ENCODE measurements at regions not wholly inside any gene's neighbourhood (a gene's known extent, or its start where the extent isn't known, plus 50 kb on each side); places are given as distances from the start of the nearest gene placed in this dataset.

DNA sequence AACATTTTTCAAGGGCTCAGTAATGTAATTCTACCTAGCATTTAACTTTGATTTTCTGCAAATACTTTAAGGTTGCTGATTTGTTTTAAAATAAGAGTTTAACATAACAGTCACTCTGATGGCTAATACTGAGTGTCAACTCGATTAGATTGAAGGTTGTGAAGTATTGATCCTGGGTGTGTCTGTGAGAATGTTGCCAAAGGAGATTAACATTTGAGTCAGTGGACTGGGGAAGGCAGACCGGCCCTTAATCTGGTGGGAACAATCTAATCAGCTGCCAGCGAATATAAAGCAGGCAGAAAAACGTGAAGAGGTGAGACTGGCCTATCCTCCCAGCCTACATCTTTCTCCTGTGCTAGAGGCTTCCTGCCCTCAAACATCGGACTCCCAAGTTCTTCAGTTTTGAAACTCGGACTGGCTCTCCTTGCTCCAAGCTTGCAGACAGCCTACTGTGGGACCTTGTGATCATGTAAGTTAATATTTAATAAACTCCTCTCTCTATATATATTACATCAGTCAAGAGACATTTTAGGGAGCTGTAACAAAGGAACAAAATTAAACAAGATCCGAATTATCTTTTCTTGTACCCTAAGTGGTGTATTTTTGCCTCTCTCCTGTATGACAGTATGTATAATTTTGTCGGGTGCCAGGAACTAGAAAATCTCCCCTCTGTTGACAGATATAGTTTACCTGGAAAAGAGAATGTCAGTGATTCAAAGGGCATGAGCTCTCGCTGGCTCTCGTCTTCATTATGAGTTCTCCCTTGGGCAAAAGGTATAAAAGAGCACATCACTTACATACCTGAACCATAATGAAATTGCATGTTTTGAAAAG is 576.1 kb downstream of the LRRC70 start:
- DNase-seq = no peak
- intact Hi-C loops (cut with DNase I) = no loop called here

DNA sequence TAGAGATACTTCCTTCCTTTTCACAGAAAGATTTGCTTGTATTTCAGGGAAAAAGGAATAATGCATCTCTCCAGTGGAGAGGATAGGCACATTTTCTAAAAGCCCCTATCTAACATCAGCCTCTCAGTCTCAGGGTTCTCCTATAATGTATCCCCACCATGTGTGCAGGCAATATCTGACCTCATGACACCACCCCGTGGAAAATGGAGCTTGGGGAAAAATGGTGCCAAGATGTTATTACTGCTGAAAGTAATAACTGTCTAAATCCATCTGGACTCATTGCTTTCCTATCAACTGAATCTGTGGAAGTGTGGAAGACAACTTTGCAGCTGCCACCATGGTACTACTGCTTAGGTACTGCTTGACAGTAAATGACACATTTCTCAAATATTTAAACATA is 574.3 kb downstream of the LRRC70 start:
- intact Hi-C loops (cut with DNase I) = no loop called here
- no peak for DNase-seq

DNA sequence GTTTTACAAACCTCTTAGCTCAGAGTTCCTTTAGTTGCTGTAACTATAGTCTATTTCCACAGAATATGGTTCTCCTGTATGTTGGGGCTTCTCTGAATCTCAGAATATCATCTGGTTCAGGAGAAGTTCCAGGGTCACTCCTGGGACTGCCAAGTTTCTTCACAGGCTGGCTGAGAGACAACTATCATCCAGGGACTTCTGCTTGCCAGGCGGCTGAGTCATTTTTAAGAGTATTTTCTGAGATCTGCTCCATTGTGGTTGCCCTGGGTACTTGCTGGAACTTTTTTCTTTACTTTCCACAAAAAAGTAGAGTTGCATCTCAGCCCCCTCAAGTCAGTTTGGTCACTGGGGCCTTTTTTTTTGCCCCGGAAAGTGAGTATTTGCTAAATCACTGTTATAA is 566.5 kb downstream of the LRRC70 start:
- intact Hi-C loops (cut with DNase I) = no loop called here
- DNase-seq = no peak

DNA sequence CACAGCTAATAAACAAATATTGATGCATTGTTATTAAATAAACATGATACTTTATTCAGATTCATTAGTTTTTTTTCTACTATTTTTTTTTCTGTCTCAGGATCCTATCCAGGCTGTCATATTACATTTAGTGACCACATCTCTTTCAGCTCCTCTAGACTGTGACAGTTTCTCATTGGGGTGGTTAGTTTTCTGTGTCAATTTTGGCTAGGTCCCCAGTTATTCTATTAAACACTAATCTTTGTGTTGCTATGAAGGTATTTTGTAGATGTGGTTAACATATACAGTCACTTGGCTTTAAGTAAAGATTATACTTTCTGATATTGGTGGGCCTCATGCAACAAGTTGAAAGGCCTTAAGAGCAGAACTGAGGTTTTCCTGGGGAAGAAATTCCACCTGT is 563.0 kb downstream of the LRRC70 start:
- intact Hi-C loops (cut with DNase I) = no loop called here
- DNase-seq = no peak

DNA sequence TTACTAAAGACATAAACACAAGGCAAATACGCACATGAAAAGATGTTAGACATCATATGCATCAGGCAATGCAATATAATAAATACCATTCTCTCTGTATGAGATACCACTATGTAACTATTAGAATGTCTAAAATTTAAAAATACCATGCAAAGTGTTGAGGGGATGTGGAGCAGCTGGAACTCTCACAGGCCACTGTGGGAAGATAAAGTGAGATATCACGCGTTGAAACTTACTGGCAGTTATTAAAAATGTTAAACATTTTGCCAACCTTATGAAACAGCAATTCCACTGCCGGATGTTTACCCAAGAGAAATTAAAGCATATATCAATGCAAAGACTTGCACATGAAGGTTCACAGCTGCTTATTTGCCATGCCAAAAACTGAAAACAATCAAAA is 556.7 kb downstream of the LRRC70 start:
- intact Hi-C loops (cut with DNase I) = no loop called here
- DNase-seq = no peak

DNA sequence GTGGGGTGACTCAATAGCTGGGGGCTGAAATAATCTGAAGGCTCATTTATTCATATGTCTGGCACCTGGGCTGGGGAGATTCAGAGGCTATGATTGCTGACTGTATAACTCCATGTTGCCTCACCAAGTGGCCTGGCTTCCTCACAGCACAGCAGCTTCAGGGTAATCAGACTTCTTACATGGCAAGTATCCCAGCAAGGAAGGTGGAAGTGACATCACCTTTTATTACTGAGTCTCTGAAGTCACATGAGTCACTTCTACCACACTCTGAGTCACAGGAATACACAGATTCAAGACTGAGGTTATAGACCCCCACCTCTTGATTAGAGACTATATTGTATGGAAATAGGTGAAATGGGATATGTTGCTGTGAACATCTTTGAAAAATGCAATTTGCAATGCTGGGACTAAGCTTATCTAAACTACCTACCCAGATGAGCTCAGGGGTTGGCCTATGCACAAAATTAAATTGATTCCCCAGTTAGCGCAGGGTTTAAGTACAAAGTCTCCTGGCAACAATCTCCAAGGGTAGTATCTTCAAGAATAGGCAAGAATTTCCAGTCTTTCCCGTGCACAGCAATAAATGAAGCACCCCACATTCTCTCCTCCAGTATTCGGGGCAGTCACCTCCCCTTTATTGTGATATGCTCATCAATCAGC is 553.1 kb downstream of the LRRC70 start:
- no peak for DNase-seq
- intact Hi-C loops (cut with DNase I) = no loop called here

DNA sequence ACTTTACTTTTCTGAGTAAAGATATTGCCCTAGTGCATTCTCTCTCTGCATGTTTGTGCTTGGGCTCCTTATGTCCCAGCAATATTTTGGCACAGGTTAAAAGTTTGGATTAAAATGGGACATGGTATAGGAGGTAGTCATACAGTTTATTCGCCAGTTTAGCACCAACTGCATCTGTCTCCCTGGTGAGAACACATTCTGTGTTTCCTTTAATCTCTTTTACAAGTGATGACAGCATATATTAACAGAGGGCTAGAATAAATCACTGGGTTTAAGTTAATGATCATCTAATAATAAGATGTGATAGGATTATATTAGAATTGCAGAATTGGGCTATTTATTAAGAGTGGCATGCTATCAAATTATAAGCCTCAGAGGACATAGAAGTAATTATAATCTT is 550.1 kb downstream of the LRRC70 start:
- intact Hi-C loops (cut with DNase I) = loop anchor here (10.0 kb wide), 1 partner anchor 836 kb away; the partner anchor contains the start of gene HTR1A
- no peak for DNase-seq

DNA sequence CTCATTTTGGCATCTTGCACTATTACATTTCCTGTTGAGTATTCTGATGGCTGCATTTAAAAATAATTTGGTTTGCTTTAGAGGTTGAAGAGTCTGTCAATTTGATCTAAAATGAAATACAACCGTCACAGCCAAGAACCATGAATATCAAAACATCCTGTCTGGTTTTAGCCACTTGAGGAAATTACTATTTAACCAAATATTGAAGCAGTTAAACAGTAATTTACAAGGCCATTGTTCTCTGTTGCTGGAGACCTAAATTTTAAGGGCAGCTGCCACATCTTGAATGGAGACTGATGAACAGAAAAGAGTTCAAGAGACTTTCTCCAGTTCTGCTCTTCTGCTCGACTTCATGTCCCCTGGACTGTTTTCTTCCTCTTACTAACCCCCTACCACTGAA is 549.4 kb downstream of the LRRC70 start:
- no peak for DNase-seq
- intact Hi-C loops (cut with DNase I) = loop anchor here (10.0 kb wide), 1 partner anchor 837 kb away; the partner anchor contains the start of gene HTR1A

DNA sequence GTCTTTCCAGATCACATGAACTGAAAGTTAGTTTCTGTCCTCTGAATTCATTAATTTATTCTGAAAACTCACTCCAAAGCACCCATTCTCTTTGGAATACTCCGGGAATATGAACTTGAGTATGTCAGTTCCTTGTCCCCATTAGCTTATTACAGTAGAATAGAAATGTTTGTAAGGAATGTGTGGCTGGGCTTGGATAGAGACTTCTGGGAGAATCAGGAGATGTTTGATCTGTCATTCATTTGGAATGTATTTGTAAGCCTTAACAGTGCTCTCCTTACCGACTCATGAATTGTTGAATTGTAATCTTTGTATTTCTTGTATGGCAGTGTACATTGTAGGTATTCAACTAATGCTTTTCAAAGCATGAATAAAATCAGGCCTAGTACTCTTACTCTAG is 548.4 kb downstream of the LRRC70 start:
- no peak for DNase-seq
- intact Hi-C loops (cut with DNase I) = loop anchor here (10.0 kb wide), 1 partner anchor 838 kb away; the partner anchor contains the start of gene HTR1A

DNA sequence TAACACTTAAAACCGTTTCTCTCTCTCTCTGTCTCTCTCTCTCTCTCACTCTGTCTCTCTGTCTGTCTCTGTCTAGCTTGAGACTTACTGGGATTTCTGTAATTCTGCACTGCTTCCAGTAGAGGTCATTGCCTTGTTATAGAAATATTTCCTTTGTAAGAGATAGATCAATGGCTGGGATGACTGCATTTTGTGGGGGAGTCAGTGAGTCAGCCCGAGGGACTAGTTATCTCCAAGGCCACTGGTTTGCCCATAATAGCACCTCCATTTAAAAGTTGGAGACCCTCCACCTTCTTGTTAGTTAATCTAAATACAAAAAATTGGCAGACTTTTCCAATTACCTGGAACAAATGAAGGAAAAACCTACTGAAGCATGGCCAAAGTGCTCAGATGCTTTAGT is 547.2 kb downstream of the LRRC70 start:
- peak in 16 of 42 donors; percentile 3 to 67 (median 18) for DNase-seq
- intact Hi-C loops (cut with DNase I) = loop anchor here (10.0 kb wide), 1 partner anchor 839 kb away; the partner anchor contains the start of gene HTR1A

DNA sequence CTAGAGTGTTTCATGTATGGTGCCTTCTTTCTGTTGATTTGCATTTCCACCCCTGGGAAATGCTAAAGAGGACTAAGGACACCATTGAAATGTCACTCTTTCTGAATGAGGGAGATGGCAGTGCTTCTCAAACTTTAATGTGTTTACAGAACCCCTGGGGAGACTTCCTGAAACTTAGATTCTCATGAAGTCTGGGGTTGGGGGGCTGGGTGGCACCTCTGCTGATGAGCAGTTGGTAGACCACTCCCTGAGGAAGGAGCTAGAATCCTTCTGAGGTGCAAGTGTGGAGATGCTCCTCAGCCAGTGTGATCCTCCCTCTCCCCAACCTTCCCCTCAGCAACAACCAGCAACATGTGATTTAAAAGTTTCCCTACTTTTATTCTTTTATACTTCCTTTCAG is 546.8 kb downstream of the LRRC70 start:
- DNase-seq = no peak
- intact Hi-C loops (cut with DNase I) = loop anchor here (10.0 kb wide), 1 partner anchor 839 kb away; the partner anchor contains the start of gene HTR1A

DNA sequence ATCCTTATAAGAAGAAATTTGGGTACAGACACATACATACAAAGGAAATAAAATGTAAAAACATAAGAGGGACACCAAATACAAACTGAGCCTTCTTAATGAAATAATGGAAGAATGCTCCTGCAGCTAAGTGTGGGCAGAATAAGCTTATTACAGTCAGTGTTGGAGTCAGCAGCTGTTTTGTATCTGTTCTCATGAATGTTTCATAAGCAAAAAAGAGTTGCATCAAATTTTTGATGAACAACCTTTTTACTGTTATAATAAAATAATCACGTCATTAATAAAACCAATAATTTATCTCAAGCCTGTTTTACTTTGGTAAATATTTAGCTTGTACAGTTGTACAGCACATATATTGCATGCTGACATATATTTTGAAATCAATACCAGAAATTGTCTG is 545.6 kb downstream of the LRRC70 start:
- no peak for DNase-seq
- intact Hi-C loops (cut with DNase I) = loop anchor here (10.0 kb wide), 1 partner anchor 841 kb away; the partner anchor contains the start of gene HTR1A

DNA sequence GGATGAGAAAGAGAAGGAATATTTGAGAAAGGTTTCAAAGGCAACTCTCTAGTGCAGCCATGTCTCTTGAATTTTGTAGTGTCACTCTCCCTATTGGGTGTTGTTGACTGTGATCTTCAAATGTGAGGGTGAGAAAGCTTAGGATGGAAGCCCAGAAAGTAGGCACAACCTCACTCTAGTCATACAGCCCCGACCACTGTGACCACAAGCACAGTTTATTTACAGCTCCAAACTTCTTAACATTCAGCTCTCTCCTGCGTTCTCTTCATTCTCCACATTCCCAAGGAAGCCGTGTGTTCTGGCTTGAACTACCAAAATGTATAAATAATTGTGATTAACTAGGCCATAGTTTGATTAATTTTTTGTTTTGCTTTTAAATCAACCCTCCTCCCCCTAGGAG is 542.9 kb downstream of the LRRC70 start:
- intact Hi-C loops (cut with DNase I) = loop anchor here (10.0 kb wide), 1 partner anchor 843 kb away; the partner anchor contains the start of gene HTR1A

DNA sequence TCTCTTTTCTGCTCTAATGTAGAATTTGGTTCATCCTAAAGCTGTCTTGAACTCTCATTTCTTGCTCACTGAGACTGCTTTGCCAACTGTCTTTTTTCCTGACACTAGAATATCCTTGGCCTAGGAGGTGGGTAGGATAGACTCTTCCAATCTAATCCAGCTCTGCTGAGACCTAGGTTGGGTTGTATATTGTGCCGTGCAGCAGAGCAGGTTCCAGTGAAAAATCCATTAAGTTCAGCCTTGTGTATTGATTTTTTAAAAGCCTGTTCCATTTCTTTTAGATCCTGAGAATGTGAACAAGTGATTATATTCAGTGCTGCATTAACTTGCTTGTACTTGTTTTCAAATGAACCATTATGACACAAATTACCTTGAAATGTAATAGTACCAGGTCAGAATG is 539.6 kb downstream of the LRRC70 start:
- no peak for DNase-seq
- intact Hi-C loops (cut with DNase I) = no loop called here

More for the DNA sequence above, 542.9 kb downstream of the LRRC70 start:
- no peak for DNase-seq

DNA sequence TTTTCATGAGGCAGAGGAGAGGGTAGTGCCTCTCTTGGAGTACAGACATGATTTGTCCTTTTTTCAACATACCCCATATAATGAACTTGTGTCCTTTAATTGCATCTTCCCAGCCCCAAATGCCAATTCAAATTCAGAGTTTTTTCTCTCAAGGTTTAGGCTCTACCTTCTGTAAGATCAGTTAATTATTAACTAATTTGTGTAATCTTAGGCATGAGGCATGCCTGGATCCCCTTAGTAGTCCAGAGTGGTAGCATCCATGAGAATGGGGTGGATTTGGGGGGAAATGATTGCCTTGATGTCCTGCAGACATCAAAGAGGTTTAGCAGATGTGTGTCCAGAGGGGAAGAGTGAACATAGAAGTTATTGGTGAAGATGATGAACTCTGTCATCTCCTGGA is 533.3 kb downstream of the LRRC70 start:
- intact Hi-C loops (cut with DNase I) = no loop called here
- no peak for DNase-seq

DNA sequence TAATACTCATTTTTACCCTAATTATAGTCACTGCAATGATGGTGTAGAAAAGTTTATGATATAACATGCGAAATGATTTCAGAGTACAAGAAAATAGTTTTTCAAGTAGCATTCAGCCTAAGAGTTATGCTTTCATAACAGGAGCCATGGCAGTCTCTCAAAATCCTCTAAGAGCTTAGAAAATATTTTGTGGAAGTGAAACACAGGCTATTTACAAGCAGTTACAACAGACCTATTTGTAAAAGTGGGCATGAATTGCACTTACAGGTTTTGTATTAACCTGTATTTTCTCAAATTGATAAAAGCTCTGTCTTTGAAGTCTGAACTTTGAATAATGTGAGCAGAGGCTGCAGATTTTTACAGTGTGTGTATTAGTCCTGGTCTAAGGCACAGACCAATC is 523.3 kb downstream of the LRRC70 start:
- intact Hi-C loops (cut with DNase I) = no loop called here
- no peak for DNase-seq

DNA sequence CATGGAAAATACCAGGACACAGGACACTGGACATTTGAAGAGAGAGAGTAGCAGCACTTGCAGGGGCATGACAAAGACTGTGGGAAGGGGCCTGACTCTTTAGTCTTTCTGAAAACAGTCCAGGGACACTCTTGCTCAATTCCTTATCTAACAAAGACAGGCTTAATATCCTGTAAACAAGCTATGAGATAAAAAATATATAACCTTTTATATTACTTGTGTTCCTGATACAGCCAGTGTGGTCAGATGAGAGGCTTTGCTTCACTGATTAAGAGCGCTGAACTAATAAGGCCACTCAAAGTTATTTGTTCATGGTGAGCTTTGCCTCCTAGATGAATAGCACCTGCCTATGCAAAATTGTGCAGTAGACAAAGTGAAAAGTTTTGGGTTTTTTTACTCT is 518.7 kb downstream of the LRRC70 start:
- DNase-seq = no peak
- intact Hi-C loops (cut with DNase I) = no loop called here

DNA sequence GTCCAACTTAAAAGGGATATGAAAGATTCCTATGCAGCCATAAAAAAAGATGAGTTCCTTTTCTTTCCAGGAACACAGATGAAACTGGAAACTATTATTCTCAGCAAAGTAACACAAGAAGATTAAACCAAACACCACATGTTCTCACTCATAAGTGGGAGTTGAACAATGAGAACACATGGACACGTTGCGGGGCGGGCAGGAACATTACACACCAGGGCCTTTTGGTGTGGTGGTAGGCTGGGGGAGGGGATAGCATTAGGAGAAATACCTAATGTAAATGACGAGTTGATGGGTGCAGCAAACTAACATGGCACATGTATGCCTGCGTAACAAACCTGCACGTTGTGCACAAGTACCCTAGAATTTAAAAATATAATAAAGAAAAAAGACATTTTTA is 516.1 kb downstream of the LRRC70 start:
- no peak for DNase-seq

DNA sequence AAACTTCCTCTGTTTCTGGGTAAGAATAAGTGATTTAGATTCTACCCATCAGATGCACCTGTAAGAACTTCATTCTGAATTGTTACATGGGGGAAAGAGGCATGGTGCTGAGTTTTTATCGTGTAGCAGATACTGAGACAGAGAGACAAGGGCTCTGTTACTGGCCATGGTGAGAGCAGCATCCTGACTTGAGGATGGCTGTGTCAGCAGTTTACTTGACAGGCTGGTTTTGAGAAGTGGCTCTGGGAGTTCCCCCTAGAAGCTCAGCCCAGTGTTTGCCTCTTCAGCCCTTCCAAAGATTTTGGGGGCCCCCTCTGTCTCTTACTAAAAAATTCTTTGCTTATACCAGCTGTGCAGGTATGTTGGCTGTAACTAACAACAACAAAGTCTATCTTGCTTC is 510.5 kb downstream of the LRRC70 start:
- intact Hi-C loops (cut with DNase I) = no loop called here
- peak in 1 of 42 donors; percentile 6 for DNase-seq

More for the DNA sequence above, 516.1 kb downstream of the LRRC70 start:
- intact Hi-C loops (cut with DNase I) = no loop called here

DNA sequence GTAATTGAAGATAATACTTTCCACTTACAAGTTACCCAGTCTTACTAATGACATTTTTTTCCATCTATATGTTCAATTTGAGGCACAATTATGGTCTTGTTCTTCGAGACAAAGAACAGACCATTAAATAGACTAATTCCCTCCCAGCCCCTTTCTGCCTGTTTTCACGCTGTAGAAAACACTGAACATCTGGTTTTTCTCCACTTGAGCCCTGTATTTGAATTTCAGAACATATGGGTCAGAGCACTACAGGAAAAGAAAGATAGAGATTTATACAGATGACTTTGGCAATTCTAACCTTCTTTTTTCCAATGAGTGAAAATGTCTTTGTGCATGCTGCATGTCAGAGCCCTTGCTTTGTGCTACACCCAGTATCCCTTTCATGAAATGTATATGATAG is 506.9 kb downstream of the LRRC70 start:
- no peak for DNase-seq
- intact Hi-C loops (cut with DNase I) = no loop called here

Data from head of caudate nucleus (tissue), 42 donors.